Islet of Langerhans (tissue), 1 donor: ENCODE measurements at regions not wholly inside any gene's neighbourhood (a gene's known extent, or its start where the extent isn't known, plus 50 kb on each side); places are given as distances from the start of the nearest gene placed in this dataset.
"Not testable (repeated sequence)": the region's sequence is repeated elsewhere in the genome, so short reads cannot be mapped to it uniquely, and the experiment has no call there.

ENCODE experiments used
- FAIRE-seq: peaks from one replicate; lab custom pipeline; 2011; peaks lifted over from hg19 to GRCh38; lab: Jason Lieb, UNC

DNA sequence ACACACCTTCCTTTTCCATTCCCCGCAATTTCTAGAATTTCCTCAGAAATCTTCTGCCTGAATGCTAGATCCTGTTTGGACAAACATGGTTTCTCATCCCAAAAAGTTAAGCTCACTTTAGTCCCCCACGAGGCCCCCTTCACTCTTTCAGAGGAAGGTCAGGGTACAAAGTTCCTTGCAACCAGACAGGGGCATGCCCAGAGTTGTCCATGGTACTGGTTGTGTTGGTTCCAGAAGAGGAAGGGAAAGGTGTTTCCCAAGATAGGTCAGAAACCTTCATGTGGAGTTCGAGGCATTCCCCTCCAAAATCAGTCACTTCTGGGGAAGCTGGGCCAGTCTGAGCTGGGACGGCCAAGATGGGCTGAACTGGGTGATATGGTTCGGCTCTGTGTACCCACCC is 167.6 kb upstream of the MAFB start:
- FAIRE-seq: no peak

DNA sequence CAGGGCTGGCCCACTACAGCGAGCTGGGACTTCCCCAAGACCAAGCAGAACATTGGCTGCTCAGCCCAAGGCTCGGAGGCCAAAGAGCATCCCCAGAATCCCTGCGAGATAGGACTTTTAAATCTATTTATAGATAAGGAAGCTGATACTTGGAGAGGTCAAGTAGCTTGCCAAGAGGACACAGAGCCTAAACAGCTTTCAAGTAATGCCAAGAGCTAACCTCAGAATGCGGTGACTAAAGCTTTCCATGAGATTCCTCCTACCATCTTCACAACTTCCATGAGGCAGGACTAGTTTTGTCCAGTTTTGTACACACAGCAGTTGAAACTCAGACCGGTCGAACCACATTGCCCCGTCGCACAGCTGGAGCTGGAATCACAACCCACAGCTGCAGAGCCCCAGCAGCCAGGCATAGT is 168.1 kb upstream of the TOP1 start:
- no peak for FAIRE-seq

DNA sequence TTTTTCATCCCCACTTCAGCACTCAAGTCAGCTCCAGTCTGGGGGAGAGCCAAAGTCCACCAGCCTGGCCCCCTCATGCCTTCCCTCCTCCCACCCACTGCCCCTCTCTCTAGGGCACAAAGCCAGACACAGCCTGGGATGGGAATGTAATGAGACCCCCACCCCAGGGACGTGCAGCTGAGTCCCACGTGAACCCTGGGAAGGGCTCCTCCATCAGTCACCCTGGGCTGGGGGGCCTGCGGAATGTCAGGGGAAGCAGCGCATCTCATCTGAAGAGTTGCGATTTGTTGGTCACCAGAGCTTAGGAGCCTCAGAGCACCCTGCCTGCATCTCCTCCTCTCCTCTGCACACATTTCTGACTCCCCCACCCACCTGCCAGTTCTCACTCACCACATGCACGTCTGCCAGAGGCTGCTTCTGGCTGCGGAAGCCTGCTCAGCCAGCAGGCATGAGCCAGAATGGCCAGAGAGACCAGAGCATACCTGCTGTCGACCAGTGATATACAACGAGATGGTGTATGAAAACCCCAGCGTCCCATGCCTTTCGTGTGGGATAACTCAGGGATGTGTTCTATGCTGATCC is 167.1 kb upstream of the TOP1 start:
- no peak for FAIRE-seq

DNA sequence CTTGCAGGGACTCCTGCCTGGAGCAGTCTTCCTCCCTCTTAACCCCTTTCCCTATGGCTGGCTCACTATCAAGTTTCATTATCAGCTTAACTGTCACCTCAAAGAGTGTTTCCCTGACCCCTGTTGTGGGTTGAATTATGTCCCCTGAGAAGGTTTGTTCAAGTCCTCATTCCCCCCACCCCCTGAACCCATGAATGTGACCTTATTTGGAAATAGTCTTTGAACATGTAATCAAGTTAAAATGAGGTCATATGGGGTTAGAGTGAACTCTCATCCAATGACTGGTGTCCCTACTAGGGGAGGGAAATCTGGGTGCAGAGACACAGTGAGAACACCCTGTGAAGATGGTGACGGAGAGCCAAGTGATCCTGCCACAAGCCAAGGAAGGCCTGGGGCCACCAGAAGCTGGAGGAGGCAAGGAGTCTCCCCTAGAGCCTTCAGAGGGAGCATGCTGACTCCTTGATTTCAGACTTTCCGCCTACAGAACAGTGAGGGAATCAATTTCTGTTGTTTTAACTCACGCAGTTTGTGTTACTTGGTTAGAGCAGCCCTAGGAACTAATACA is 165.2 kb upstream of the TOP1 start:
- FAIRE-seq: no peak

DNA sequence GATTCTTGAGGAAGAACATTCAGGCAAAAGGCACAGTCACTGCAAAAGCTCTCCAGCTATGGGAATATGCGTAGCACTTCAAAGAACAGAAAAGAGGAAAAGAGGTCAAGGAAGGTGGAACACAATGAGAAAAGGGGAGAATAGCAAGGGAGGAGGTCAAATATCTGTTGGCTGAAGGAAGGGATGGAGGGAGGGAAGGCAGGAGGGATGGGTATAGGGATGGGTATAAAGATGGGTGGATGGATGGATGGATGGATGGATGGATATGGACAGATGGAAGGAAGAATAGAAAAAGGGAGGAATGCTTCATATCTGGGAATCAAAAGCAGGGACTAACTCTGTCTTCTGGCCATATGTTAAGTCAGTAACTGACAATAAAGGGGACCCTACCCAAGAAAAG is 164.2 kb upstream of the TOP1 start:
- no peak for FAIRE-seq

DNA sequence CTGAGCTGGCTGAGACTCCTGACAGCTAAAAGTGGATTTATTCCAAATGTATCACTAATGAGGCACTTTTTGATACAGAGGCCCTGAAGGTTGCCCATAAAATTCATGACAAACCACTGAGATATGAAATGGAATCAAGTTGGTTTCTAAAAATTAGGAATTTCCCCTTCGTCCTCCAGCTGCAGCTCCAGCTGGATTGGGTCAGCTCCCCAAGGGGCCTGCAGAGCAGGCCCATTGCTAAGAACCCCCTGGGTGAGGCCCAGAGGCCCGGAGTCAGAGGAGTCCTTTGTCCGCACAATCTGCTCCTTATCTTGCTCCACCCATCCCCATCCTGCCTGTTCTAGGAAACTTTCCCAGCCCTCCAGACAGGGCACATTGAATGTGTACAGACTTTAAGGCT is 163.5 kb upstream of the TOP1 start:
- FAIRE-seq: no peak

DNA sequence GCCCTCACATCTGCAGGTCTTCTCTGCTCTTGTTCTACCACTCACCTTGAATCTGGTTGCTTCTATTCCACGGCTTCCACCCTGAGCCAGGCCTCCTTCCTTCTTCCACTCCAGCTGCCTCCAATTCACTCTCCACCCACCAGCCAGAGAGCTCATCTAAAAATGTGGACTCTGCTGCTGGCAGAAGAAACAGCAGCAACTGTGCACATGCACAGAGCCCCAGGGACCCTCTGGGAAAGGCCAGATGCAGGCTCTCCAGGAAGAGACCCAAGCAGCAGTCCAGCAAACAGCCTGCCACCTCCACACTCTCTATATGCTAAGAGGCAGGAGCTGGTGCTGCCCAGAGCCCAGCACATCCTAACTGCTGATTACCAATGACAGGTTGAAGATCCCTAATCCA is 162.6 kb upstream of the TOP1 start:
- no peak for FAIRE-seq

DNA sequence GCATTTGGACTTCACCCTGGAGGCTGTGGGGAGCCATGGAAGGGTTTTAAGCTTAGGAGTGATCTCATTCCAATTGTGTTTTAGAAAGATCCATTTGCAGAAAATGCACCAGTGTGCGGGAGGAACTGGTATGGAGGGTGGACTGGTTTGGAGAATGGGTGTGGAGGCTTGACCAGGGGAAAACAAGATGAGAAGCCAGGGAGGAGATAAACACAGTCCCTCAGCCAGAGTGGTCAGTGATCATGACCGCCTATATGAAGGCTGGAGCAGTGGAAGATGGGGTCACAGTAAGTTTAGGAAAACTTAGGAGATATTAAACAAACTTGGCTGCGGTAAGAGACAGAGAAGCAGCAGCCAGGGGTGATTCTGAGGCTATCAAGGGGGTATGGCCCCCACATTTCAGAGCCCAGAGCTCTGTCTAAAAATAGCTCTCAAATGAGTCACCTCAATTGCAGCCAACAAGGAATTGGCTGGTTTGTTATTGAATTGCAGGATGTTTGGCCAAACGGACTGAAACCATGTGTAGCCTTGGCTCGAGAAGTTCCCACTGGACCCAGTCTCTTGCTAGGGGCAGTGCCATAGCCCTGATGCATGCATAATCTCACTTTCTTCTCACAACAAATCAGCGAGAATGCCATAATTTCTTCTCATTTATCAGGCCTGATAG is 159.9 kb upstream of the TOP1 start:
- FAIRE-seq: no peak

DNA sequence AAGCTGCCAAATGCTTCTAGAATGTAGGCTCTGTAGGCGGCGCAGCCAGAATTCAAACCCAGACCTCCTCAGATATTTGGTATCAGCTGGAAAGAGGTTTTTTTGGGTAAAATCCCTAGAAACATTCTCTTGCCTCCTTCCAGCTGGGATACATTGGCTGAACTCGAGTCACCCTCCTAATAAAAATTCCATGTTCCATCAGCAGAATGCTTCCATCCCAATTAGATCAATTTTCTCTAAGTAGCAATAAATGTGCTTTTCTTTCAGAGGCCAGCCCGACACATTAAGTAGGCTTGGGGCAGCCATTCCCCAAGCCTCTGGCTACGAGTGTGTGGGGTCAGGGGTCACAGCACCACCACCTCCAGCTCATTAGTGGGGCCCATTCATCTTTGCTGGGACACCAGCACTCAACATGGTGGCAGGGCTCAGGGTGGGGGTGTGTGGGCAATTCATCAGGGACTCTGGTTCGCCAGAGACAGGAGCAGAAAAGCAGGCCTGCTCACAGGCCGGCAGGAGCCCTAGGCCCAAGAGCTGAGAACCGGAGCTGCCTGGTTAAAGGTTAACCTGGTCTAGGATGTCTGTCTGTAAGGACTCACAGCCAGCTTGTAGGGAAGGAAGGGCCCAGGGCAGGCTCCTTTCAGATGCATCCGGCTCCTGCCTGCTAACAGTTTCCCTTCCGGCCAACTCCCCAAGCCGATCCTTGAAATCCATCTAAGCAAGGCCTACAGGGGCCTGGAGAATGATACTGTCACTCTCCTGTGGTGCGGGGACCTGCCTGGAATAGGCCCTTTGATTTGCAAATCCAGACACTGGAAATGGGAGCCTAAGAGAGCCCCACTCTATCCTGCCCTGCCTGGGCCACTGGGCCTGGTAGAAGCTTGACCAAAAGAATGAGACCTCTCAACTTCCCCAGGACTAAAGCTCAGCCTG is 159.1 kb upstream of the TOP1 start:
- FAIRE-seq: no peak

DNA sequence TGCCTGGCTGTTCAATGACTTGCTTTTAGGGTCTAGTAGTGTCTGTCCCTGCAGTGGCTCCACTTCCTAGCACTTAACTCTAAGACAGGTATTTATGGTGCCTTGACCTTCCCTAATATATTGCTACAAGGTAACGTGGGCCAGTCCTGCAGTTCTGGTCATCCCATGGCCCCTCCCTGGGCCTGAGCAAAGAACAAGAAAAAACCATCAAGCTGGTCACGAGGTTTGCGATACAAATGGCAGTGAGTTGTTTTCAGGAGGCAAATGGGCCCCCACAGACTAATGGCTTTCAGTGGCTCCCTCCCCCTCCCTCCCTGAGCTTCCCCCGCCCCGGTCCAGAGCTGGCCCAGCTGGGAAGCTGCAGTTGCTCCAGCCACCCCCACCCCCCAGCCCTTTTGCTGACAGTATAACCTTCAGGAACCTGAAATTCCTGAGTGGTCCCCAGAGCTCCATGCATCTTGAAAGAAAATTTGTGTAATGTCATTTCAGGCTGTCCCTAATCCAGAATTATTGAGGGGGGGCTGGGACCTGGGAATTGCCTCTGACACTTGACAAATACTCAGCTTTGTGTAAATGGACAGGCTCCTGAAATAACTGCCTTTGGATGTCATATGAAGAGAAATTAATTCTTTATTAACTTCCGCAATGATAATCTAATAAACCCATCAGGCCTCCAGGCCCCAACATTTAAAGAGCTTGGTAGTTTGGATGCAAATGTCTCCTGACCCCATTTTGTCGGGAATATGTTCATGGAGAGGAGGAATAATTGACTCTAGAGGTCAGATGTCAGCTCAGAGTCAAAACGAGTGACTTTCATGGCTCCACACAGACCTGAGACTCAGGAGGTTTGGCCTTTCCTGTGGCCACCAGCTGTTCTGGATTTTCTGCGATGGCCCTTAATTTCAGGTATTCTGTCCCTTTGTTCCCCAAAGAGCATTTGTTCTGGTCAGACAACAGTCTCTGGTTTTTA is 153.2 kb upstream of the TOP1 start:
- FAIRE-seq: no peak

DNA sequence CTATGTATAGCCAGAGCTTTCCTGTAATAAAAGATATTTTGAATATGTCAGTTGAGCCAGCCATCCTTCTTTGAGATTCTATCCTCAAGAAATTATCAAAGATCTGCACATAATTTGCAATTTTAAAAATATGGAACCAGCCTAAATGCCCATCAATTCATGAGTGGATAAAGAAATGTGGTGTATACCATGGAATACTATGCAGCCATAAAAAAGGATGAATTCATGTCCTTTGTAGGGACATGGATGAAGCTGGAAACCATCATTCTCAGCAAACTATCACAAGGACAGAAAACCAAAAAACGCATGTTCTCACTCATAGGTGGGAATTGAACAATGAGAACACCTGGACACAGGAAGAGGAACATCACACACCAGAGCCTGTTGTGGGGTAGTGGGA is 150.5 kb upstream of the TOP1 start:
- FAIRE-seq: not testable (repeated sequence)

DNA sequence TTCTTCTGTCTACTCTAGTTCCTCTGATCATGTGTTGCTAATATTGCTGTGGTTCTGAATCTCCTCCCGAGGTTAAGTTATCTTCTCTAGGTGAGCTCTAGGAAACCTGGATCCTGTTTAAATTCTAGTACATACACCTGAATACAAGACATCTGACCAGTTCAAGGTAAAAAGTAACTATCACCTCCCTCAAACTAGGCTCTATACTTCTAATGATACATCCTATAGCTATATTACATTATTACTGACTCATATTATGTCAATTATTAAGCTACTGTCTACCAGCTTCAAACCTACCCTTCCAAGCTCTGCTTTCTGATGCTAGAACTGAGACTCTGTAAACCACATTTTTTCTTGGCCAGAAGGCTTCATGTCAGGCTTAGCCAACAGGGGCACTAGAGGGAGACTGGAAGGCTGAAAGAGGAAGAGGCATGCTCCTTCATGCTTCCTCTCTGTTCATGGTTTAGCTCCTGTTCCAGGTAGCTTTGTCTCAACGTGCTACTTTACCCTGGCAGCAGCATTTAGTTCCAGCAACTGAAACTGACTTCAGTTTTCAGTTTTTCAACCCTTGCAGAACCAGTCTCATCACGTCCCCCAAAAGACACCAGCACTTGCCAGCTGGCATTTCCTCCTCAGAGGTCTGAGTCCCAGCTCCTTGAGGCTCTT is 148.4 kb upstream of the TOP1 start:
- FAIRE-seq: no peak

DNA sequence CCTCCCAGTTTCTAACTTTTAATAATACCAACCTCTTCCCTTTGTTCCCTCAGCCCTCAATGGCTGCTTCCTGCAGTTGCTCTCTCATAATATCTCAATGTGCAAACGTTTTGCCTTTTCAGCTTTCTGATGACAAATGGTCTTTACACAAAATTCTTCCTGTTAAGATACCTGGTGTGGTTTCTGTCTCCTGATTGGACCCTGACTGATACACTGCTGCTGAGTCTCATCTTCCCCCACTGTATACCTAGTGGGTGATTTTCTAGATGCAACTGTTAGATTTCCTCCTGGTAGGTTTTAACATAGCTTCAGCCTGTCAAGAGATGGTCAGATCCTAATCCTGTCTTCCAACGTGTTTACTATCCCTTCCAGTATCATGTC is 147.9 kb upstream of the TOP1 start:
- no peak for FAIRE-seq

DNA sequence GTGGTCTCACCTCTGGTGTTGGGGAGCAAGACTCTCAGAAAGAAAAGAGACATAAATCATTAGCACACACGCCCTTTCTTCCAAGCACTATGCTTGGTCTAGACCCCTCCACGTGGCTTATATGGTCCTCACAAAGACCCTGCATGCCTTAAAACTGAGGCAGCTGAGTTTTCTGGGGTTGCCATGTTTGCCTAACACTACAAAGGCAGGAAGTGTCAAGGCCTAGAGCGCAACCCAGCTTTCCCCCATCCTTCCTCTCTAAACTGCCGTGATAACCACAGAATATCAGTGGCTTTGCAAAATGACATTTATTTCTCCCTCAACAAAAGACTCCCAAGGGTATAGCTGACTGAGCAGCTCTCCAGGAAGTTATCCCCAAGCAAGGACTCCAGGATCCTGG is 146.5 kb upstream of the TOP1 start:
- FAIRE-seq: no peak

DNA sequence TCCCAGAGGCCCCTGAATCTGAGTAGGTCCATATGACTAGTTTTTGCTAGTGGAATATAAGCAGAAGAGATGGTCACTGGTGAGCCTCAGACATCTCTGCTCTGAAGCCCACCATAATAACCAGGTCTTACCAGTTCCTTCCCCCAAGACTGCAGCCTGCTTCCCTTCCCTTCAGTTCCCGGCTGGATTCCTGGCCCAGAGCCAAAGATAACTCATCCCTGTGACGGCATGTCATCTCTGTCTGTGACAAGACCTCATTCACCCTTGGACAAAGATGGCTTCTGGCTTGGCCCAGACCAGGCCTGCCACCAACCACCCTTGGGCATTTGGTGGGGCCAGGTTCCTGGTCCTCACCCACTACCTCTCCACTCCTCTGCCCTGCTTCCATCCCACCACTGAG is 145.5 kb upstream of the TOP1 start:
- no peak for FAIRE-seq

DNA sequence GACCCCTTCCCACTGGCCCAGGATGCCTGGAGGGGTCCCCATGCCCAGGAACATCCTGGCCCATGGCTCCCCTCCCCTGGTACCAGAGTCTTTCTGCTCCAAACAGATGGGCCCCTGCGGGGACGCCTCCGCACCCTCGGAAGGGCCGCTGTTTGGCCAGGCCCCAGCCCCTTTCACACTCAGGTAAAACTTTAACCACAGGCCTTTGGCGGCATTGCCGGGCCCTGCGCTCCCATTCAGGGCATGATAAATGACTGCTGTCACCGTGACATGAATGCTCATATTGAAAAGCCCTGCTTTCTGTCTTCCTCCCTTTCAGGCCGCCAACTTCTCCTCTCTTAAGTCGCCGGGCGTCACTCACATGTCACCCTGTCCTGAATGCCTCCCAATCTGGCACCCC is 141.5 kb upstream of the TOP1 start:
- FAIRE-seq: no peak

DNA sequence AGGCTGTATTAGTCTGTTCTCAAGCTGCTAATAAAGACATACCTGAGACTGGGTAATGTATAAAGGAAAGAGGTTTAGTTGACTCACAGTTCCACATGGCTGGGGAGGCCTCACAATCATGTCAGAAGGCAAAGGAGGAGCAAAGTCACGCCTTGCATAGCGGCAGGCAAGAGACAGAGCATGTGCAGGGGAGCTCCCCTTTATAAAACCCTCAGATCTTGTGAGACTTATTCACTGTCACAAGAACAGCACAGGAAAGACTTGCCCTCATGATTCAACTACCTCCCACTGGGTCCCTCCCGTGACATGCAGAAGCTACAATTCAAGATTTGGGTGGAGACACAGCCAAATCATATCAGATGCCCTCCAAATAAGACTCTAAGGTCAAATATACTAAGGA is 139.4 kb upstream of the TOP1 start:
- FAIRE-seq: not testable (repeated sequence)

DNA sequence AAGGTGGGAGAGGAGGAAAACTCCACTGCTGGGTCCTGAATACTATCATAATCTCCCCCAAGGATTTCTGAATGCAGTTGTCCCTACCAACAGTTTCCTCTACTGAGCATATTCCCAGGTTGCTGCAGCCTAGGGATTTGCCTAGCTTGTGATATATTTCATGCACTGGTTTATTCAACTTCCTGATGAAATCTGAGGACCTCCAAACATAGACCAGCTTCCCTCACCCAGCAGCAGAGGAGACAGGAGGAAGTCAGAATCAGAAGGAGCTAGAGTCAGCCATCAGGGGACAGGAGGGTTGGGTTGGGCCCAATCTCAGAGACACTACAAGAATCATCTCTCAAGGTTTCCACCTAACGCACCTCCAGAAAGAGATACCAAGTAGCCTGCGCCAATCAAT is 138.4 kb upstream of the TOP1 start:
- no peak for FAIRE-seq

DNA sequence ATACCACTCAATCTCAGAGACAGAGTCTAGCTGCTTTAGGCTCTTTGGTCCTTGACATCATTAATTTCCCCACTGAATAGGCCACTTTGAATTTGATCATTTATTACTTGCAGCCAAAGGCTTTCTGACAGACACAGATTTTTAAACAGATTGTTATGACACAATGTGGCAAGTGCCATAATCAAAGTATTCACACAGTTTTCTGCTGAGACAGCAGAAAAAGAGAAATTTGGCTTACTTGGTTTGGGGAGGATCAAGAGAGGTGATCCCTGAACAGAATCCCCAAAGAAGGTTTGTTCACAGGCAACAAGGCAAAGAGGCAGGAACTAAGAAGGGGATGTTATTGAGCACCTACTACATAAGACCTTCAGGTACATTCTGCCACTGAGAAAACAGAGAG is 138.0 kb upstream of the TOP1 start:
- no peak for FAIRE-seq

DNA sequence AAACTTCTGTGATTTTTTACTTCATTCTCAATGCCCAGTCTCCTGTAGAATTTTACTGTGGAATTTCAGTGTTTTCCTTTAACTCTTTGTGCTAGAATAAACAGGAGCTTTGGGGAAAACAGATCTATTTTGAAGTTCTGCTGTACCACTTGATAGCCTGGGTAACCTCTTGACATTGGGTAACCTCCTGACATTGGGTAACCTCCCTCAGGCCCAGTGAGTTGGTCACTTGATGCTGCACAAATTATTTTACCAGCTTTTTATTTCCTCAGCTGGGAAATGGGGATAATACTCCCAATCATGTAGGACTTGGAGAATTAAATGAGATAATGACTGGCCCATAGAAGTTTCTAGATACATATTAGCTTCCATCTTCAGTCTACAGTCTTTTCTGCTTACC is 137.3 kb upstream of the TOP1 start:
- no peak for FAIRE-seq

DNA sequence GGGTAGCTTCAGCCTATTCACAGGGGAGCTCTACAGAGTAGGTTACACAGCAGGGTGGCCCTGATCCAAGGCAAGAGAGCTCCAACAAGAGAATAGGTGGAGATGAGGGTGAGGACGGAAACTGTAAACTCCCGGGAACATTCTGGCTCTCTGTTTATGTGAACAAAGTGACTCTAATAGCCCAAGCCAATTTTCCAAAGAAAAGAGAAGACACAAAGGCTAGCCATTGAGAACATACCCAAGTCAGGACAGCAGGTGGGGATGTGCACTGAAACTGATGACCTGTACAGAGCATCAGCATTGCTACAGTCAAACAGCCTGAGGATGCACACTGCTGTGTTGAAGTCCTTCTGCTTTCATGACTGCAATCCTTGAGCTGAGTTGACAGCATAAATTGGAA is 136.0 kb upstream of the TOP1 start:
- no peak for FAIRE-seq
